ENCODE measurements at regions not wholly inside any gene's neighbourhood (a gene's known extent, or its start where the extent isn't known, plus 50 kb on each side); places are given as distances from the start of the nearest gene placed in this dataset.

- DNase-seq: no peak
- H3K36me3 ChIP-seq (ENCODE audit: control insufficient read depth in 4 of 4, insufficient read depth in 4 of 4, low read length in 3 of 4): no peaks in the 10 kb centered on the region
- no peak overlapping the region for H3K27ac ChIP-seq (ENCODE audit: insufficient read depth in 1 of 2, low read depth in 1 of 2, low read length in 2 of 2, poor library complexity in 1 of 2, severe bottlenecking in 2 of 2)
- no peaks in the 10 kb centered on the region for H3K9me3 ChIP-seq (ENCODE audit: control extremely low read depth in 1 of 5, control insufficient read depth in 4 of 5, insufficient read depth in 2 of 5, low read depth in 1 of 5, low read length in 4 of 5)
- no peaks in the 10 kb centered on the region for H3K27me3 ChIP-seq (replicated peaks in 2 of 5; ENCODE audit: control insufficient read depth in 4 of 5, insufficient read depth in 5 of 5, low read length in 4 of 5)
- POLR2A ChIA-PET: no interaction called here
- no CpG with 5 or more reads among the region's 1 CpG for WGBS (ENCODE audit: insufficient coverage)
- no peak overlapping the region for H3K4me3 ChIP-seq (ENCODE audit: control insufficient read depth in 1 of 7, extremely low read depth in 1 of 7, insufficient read depth in 4 of 7, low read depth in 2 of 7, low read length in 6 of 7)
- CTCF ChIA-PET: no interaction called here
- H3K4me1 ChIP-seq (ENCODE audit: control extremely low read depth in 1 of 4, control insufficient read depth in 4 of 4, insufficient read depth in 4 of 4, low read length in 3 of 4): no peaks in the 10 kb centered on the region
Measured at GRCh38 chr2:35104309-35104708, 1251.3 kb upstream of the CRIM1 start.

GRCh38 chr2:35099342-35099741 is 1256.2 kb upstream of the CRIM1 start:
- no peaks in the 10 kb centered on the region for H3K9me3 ChIP-seq (ENCODE audit: control extremely low read depth in 1 of 5, control insufficient read depth in 4 of 5, insufficient read depth in 2 of 5, low read depth in 1 of 5, low read length in 4 of 5)

GRCh38 chr2:35082072-35082471 is 1273.5 kb upstream of the CRIM1 start:
- Histone ChIP-seq H3K9me3 (ENCODE audit: control extremely low read depth in 1 of 5, control insufficient read depth in 4 of 5, insufficient read depth in 2 of 5, low read depth in 1 of 5, low read length in 4 of 5) (no peaks in the 10 kb centered on the region), H3K27me3 (replicated peaks in 2 of 5; ENCODE audit: control insufficient read depth in 4 of 5, insufficient read depth in 5 of 5, low read length in 4 of 5) (no peaks in the 10 kb centered on the region), H3K4me3 (ENCODE audit: control insufficient read depth in 1 of 7, extremely low read depth in 1 of 7, insufficient read depth in 4 of 7, low read depth in 2 of 7, low read length in 6 of 7) (no peak overlapping the region), H3K36me3 (ENCODE audit: control insufficient read depth in 4 of 4, insufficient read depth in 4 of 4, low read length in 3 of 4) (no peaks in the 10 kb centered on the region), H3K27ac (ENCODE audit: insufficient read depth in 1 of 2, low read depth in 1 of 2, low read length in 2 of 2, poor library complexity in 1 of 2, severe bottlenecking in 2 of 2) (no peak overlapping the region), H3K4me1 (ENCODE audit: control extremely low read depth in 1 of 4, control insufficient read depth in 4 of 4, insufficient read depth in 4 of 4, low read length in 3 of 4) (no peaks in the 10 kb centered on the region)
- DNase-seq: no peak
- ChIA-PET CTCF (no interaction called here), POLR2A (interaction anchor here (0.7 kb wide), 1 partner anchor 855 kb away, joined by 4 read pairs; no protein-coding TSS in a partner anchor)
- no CpG with 5 or more reads among the region's 4 CpGs for WGBS (ENCODE audit: insufficient coverage)

More at GRCh38 chr2:35099342-35099741, 1256.2 kb upstream of the CRIM1 start:
- Histone ChIP-seq H3K27me3 (replicated peaks in 2 of 5; ENCODE audit: control insufficient read depth in 4 of 5, insufficient read depth in 5 of 5, low read length in 4 of 5) (no peaks in the 10 kb centered on the region), H3K4me1 (ENCODE audit: control extremely low read depth in 1 of 4, control insufficient read depth in 4 of 4, insufficient read depth in 4 of 4, low read length in 3 of 4) (no peaks in the 10 kb centered on the region), H3K4me3 (ENCODE audit: control insufficient read depth in 1 of 7, extremely low read depth in 1 of 7, insufficient read depth in 4 of 7, low read depth in 2 of 7, low read length in 6 of 7) (no peak overlapping the region), H3K27ac (ENCODE audit: insufficient read depth in 1 of 2, low read depth in 1 of 2, low read length in 2 of 2, poor library complexity in 1 of 2, severe bottlenecking in 2 of 2) (no peak overlapping the region), H3K36me3 (ENCODE audit: control insufficient read depth in 4 of 4, insufficient read depth in 4 of 4, low read length in 3 of 4) (no peaks in the 10 kb centered on the region)
- POLR2A ChIA-PET: no interaction called here
- 86% methylated on average over 1 of the region's 2 CpGs for WGBS (ENCODE audit: insufficient coverage)
- CTCF ChIA-PET: no interaction called here
- DNase-seq: no peak

GRCh38 chr2:35081622-35082015 is 1274.0 kb upstream of the CRIM1 start:
- DNase-seq: no peak
- CTCF ChIA-PET: no interaction called here
- no peaks in the 10 kb centered on the region for H3K4me1 ChIP-seq (ENCODE audit: control extremely low read depth in 1 of 4, control insufficient read depth in 4 of 4, insufficient read depth in 4 of 4, low read length in 3 of 4)
- WGBS (ENCODE audit: insufficient coverage): 100% methylated on average over 1 of the region's 1 CpG
- POLR2A ChIA-PET: no interaction called here
- no peaks in the 10 kb centered on the region for H3K36me3 ChIP-seq (ENCODE audit: control insufficient read depth in 4 of 4, insufficient read depth in 4 of 4, low read length in 3 of 4)
- H3K27ac ChIP-seq (ENCODE audit: insufficient read depth in 1 of 2, low read depth in 1 of 2, low read length in 2 of 2, poor library complexity in 1 of 2, severe bottlenecking in 2 of 2): no peak overlapping the region
- H3K9me3 ChIP-seq (ENCODE audit: control extremely low read depth in 1 of 5, control insufficient read depth in 4 of 5, insufficient read depth in 2 of 5, low read depth in 1 of 5, low read length in 4 of 5): no peaks in the 10 kb centered on the region
- H3K4me3 ChIP-seq (ENCODE audit: control insufficient read depth in 1 of 7, extremely low read depth in 1 of 7, insufficient read depth in 4 of 7, low read depth in 2 of 7, low read length in 6 of 7): no peak overlapping the region
- H3K27me3 ChIP-seq (replicated peaks in 2 of 5; ENCODE audit: control insufficient read depth in 4 of 5, insufficient read depth in 5 of 5, low read length in 4 of 5): no peaks in the 10 kb centered on the region

GRCh38 chr2:35081001-35081621 is 1274.5 kb upstream of the CRIM1 start:
- Histone ChIP-seq H3K4me1 (ENCODE audit: control extremely low read depth in 1 of 4, control insufficient read depth in 4 of 4, insufficient read depth in 4 of 4, low read length in 3 of 4) (no peaks in the 10 kb centered on the region), H3K27me3 (replicated peaks in 2 of 5; ENCODE audit: control insufficient read depth in 4 of 5, insufficient read depth in 5 of 5, low read length in 4 of 5) (no peaks in the 10 kb centered on the region), H3K9me3 (ENCODE audit: control extremely low read depth in 1 of 5, control insufficient read depth in 4 of 5, insufficient read depth in 2 of 5, low read depth in 1 of 5, low read length in 4 of 5) (no peaks in the 10 kb centered on the region), H3K36me3 (ENCODE audit: control insufficient read depth in 4 of 4, insufficient read depth in 4 of 4, low read length in 3 of 4) (no peaks in the 10 kb centered on the region), H3K27ac (ENCODE audit: insufficient read depth in 1 of 2, low read depth in 1 of 2, low read length in 2 of 2, poor library complexity in 1 of 2, severe bottlenecking in 2 of 2) (no peak overlapping the region), H3K4me3 (ENCODE audit: control insufficient read depth in 1 of 7, extremely low read depth in 1 of 7, insufficient read depth in 4 of 7, low read depth in 2 of 7, low read length in 6 of 7) (no peak overlapping the region)
- no CpG with 5 or more reads among the region's 1 CpG for WGBS (ENCODE audit: insufficient coverage)
- ChIA-PET CTCF (no interaction called here), POLR2A (no interaction called here)
- DNase-seq: no peak

- DNase-seq: no peak
- no peaks in the 10 kb centered on the region for H3K27me3 ChIP-seq (replicated peaks in 2 of 5; ENCODE audit: control insufficient read depth in 4 of 5, insufficient read depth in 5 of 5, low read length in 4 of 5)
- CTCF ChIA-PET: no interaction called here
- H3K36me3 ChIP-seq (ENCODE audit: control insufficient read depth in 4 of 4, insufficient read depth in 4 of 4, low read length in 3 of 4): no peaks in the 10 kb centered on the region
- WGBS (ENCODE audit: insufficient coverage): 100% methylated on average over 2 of the region's 5 CpGs
- H3K27ac ChIP-seq (ENCODE audit: insufficient read depth in 1 of 2, low read depth in 1 of 2, low read length in 2 of 2, poor library complexity in 1 of 2, severe bottlenecking in 2 of 2): no peak overlapping the region
- H3K4me1 ChIP-seq (ENCODE audit: control extremely low read depth in 1 of 4, control insufficient read depth in 4 of 4, insufficient read depth in 4 of 4, low read length in 3 of 4): no peaks in the 10 kb centered on the region
- H3K9me3 ChIP-seq (ENCODE audit: control extremely low read depth in 1 of 5, control insufficient read depth in 4 of 5, insufficient read depth in 2 of 5, low read depth in 1 of 5, low read length in 4 of 5): no peaks in the 10 kb centered on the region
- H3K4me3 ChIP-seq (ENCODE audit: control insufficient read depth in 1 of 7, extremely low read depth in 1 of 7, insufficient read depth in 4 of 7, low read depth in 2 of 7, low read length in 6 of 7): no peak overlapping the region
- POLR2A ChIA-PET: no interaction called here
Measured at GRCh38 chr2:35080231-35080910, 1275.2 kb upstream of the CRIM1 start.

GRCh38 chr2:35067420-35067819 is 1288.2 kb upstream of the CRIM1 start:
- ChIA-PET CTCF (no interaction called here), POLR2A (no interaction called here)
- Histone ChIP-seq H3K4me3 (ENCODE audit: control insufficient read depth in 1 of 7, extremely low read depth in 1 of 7, insufficient read depth in 4 of 7, low read depth in 2 of 7, low read length in 6 of 7) (no peak overlapping the region), H3K36me3 (ENCODE audit: control insufficient read depth in 4 of 4, insufficient read depth in 4 of 4, low read length in 3 of 4) (no peaks in the 10 kb centered on the region), H3K27ac (ENCODE audit: insufficient read depth in 1 of 2, low read depth in 1 of 2, low read length in 2 of 2, poor library complexity in 1 of 2, severe bottlenecking in 2 of 2) (no peak overlapping the region), H3K4me1 (ENCODE audit: control extremely low read depth in 1 of 4, control insufficient read depth in 4 of 4, insufficient read depth in 4 of 4, low read length in 3 of 4) (no peaks in the 10 kb centered on the region), H3K9me3 (ENCODE audit: control extremely low read depth in 1 of 5, control insufficient read depth in 4 of 5, insufficient read depth in 2 of 5, low read depth in 1 of 5, low read length in 4 of 5) (peaks cover 0 to 5% (median 0%) of the 10 kb centered on the region in 5 experiments), H3K27me3 (replicated peaks in 2 of 5; ENCODE audit: control insufficient read depth in 4 of 5, insufficient read depth in 5 of 5, low read length in 4 of 5) (no peaks in the 10 kb centered on the region)
- 100% methylated on average over 1 of the region's 1 CpG for WGBS (ENCODE audit: insufficient coverage)
- DNase-seq: no peak

All from common myeloid progenitor, CD34-positive (primary cell).